HG03439 (cell line): ENCODE measurements at regions not wholly inside any gene's neighbourhood (a gene's known extent, or its start where the extent isn't known, plus 50 kb on each side); places are given as distances from the start of the nearest gene placed in this dataset.
A peak's percentile ranks its signal among the peaks of the same experiment; 100 is the strongest.
"Not testable (repeated sequence)": the region's sequence is repeated elsewhere in the genome, so short reads cannot be mapped to it uniquely, and the experiment has no call there.

Experiments
- ATAC-seq: cut with Tn5 transposase; IDR thresholded peaks from one replicate; pipeline ENCODE4 v1.9.1; 2021; ENCODE audit warnings: mild to moderate bottlenecking, moderate library complexity; ENCODE audit not compliant: unreplicated experiment

- no peak for ATAC-seq
Measured at GRCh38 chr20:6663104-6663503, 104.4 kb upstream of the BMP2 start.

GRCh38 chr20:6662309-6662708 is 105.2 kb upstream of the BMP2 start:
- no peak for ATAC-seq

GRCh38 chr20:6660441-6660840 is 107.0 kb upstream of the BMP2 start:
- ATAC-seq = no peak

GRCh38 chr20:6658909-6659308 is 108.6 kb upstream of the BMP2 start:
- not testable (repeated sequence) for ATAC-seq

GRCh38 chr20:6657904-6658303 is 109.6 kb upstream of the BMP2 start:
- no peak for ATAC-seq

GRCh38 chr20:6657111-6657510 is 110.4 kb upstream of the BMP2 start:
- no peak for ATAC-seq

GRCh38 chr20:6654513-6655252 is 112.8 kb upstream of the BMP2 start:
- no peak for ATAC-seq

GRCh38 chr20:6651561-6651960 is 115.9 kb upstream of the BMP2 start:
- ATAC-seq = no peak

- ATAC-seq = no peak
Measured at GRCh38 chr20:6651016-6651415, 116.5 kb upstream of the BMP2 start.

- ATAC-seq = no peak
Measured at GRCh38 chr20:6646021-6646636, 121.4 kb upstream of the BMP2 start.

- ATAC-seq = no peak
Measured at GRCh38 chr20:6644813-6645628, 122.5 kb upstream of the BMP2 start.

- no peak for ATAC-seq
Measured at GRCh38 chr20:6641012-6641411, 126.5 kb upstream of the BMP2 start.

- ATAC-seq = no peak
Measured at GRCh38 chr20:6637160-6637579, 130.3 kb upstream of the BMP2 start.

- no peak for ATAC-seq
Measured at GRCh38 chr20:6636209-6637159, 131.0 kb upstream of the BMP2 start.

GRCh38 chr20:6635034-6635736 is 132.3 kb upstream of the BMP2 start:
- ATAC-seq = no peak

- ATAC-seq = no peak
Measured at GRCh38 chr20:6632187-6632586, 135.3 kb upstream of the BMP2 start.

GRCh38 chr20:6630514-6630913 is 137.0 kb upstream of the BMP2 start:
- no peak for ATAC-seq

GRCh38 chr20:6629564-6629963 is 137.9 kb upstream of the BMP2 start:
- ATAC-seq = no peak

GRCh38 chr20:6626805-6627204 is 140.7 kb upstream of the BMP2 start:
- ATAC-seq = no peak

- peak; percentile 92 for ATAC-seq
Measured at GRCh38 chr20:6623989-6624388, 143.5 kb upstream of the BMP2 start.
